Fibroblast of lung (primary cell): ENCODE measurements at regions not wholly inside any gene's neighbourhood (a gene's known extent, or its start where the extent isn't known, plus 50 kb on each side); places are given as distances from the start of the nearest gene placed in this dataset.

Experiments
- DNase-seq, 2 donors: peaks; one replicate each; pipeline versions ENCODE4 v3.0.0 to v3.0.0-alpha.2; 2010; ENCODE audit warnings: low read depth in 2 of 2
- H2AFZ ChIP-seq: 2 replicates; pipeline ENCODE4 v1.5.1; 2012; ENCODE audit warnings: low read length, control low read depth, inconsistent platforms
- H3K27ac ChIP-seq: 2 replicates; pipeline ENCODE4 v1.5.1; 2011; ENCODE audit warnings: low read length, control low read depth; ENCODE audit not compliant: insufficient read depth
- H3K27me3 ChIP-seq: 2 replicates; pipeline ENCODE4 v1.5.1; 2011; ENCODE audit warnings: mild to moderate bottlenecking, low read length; ENCODE audit not compliant: control insufficient read depth, insufficient read depth
- H3K36me3 ChIP-seq: 2 replicates; pipeline ENCODE4 v1.5.1; 2011; ENCODE audit warnings: low read length; ENCODE audit not compliant: control insufficient read depth, insufficient read depth
- H3K4me1 ChIP-seq: 2 replicates; pipeline ENCODE4 v1.5.1; 2011; ENCODE audit warnings: low read length; ENCODE audit not compliant: control insufficient read depth, insufficient read depth; ENCODE audit errors: extremely low read depth
- H3K4me2 ChIP-seq: 2 replicates; pipeline ENCODE4 v1.5.1; 2011; ENCODE audit warnings: low read length, control low read depth; ENCODE audit not compliant: insufficient read depth; ENCODE audit errors: extremely low read depth
- H3K4me3 ChIP-seq, 4 experiments: fragments of 200-600 bp in 1 of 4; sonication (generic) in 1 of 4; replicated peaks in 1 of 4; 2 replicates each; pipeline ENCODE4 v1.5.1; 2011 to 2016; ENCODE audit warnings: low read length in 4 of 4, low read depth in 3 of 4, mild to moderate bottlenecking in 3 of 4, control low read depth in 2 of 4, inconsistent platforms in 1 of 4, mixed read lengths in 1 of 4; ENCODE audit not compliant: insufficient read depth in 1 of 4; ENCODE audit errors: control extremely low read depth in 1 of 4
- H3K79me2 ChIP-seq: 2 replicates; pipeline ENCODE4 v1.5.1; 2012; ENCODE audit warnings: mild to moderate bottlenecking, low read length, inconsistent platforms; ENCODE audit not compliant: control insufficient read depth, insufficient read depth
- H3K9ac ChIP-seq: 2 replicates; pipeline ENCODE4 v1.5.1; 2011; ENCODE audit warnings: mild to moderate bottlenecking, low read length, control low read depth; ENCODE audit not compliant: insufficient read depth
- H3K9me3 ChIP-seq: 2 replicates; pipeline ENCODE4 v1.5.1; 2012; ENCODE audit warnings: low read depth, low read length; ENCODE audit not compliant: control insufficient read depth, insufficient read depth
- H4K20me1 ChIP-seq: 2 replicates; pipeline ENCODE4 v1.5.1; 2011; ENCODE audit warnings: low read length; ENCODE audit not compliant: control insufficient read depth, insufficient read depth; ENCODE audit errors: extremely low read depth
- CTCF ChIP-seq, 2 donors: IDR thresholded peaks in 1 of 2; conservative IDR thresholded peaks in 1 of 2; 1 replicate in 1 of 2; 2 replicates in 1 of 2; pipeline ENCODE4 v1.5.1; 2011 to 2012; ENCODE audit warnings: low read length in 2 of 2, control low read depth in 1 of 2, inconsistent platforms in 1 of 2, low read depth in 1 of 2, mild to moderate bottlenecking in 1 of 2
- EZH2 ChIP-seq: IDR thresholded peaks from 2 replicates; pipeline ENCODE4 v1.5.1; 2012; ENCODE audit warnings: low read length, control low read depth, mild to moderate bottlenecking; ENCODE audit errors: missing control alignments

DNA sequence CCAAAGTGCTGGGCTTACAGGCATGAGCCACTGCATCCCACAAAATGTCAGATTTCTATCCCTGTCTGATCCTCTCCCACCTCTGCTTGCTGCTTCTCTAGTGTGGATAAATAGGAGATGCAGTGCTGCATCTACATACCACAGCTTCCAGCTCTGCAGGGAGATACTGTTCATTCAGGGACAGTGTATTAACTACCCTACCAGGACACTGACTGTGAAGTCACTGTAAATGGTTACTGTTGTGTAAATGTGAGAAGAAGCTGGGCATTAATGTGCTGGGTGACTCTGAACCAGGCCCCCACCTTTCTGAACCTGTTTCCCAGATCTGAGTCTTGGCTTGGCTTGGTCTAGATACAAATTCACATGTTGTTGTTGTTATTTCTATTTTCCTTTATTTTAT lies 488.6 kb upstream of the SULF2 start:
- no peak overlapping the region for H3K27ac ChIP-seq
- H4K20me1 ChIP-seq: no peaks in the 10 kb centered on the region
- DNase-seq: no peak
- H3K36me3 ChIP-seq: no peaks in the 10 kb centered on the region
- H3K4me1 ChIP-seq: no peaks in the 10 kb centered on the region
- TF ChIP-seq CTCF (conservative IDR thresholded peaks at IDR 0.05 in 1 of 2, IDR thresholded peaks at IDR 0.05 in 1 of 2; ENCODE audit: low read depth in 1 of 2, low read length in 2 of 2) (no peak), EZH2 (no peak)
- no peak overlapping the region for H3K4me3 ChIP-seq
- H3K9ac ChIP-seq: no peak overlapping the region
- H3K4me2 ChIP-seq: no peak overlapping the region
- no peaks in the 10 kb centered on the region for H3K79me2 ChIP-seq
- H2AFZ ChIP-seq: no peak overlapping the region
- no peaks in the 10 kb centered on the region for H3K27me3 ChIP-seq
- no peaks in the 10 kb centered on the region for H3K9me3 ChIP-seq

DNA sequence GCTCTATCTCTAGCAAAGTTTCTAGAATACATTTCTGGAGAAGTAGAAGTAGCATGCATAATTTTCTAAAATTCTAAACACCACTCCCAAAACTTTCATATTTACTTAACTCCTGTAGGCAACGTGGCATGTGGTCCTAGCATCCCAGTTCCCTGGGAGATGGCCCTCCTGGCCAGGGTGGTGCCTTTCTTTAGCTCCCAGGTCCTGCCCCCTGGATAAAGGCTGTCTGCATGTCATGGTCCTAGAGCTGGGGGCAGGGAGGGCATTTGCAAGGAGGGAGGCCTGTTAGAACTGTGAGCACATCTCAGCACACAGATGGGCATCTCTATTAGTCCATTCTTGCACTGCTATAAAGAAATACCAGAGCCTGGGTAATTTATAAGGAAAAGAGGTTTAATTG lies 485.6 kb upstream of the SULF2 start:
- no peaks in the 10 kb centered on the region for H3K4me1 ChIP-seq
- no peaks in the 10 kb centered on the region for H3K36me3 ChIP-seq
- H3K27ac ChIP-seq: no peak overlapping the region
- no peak overlapping the region for H3K4me3 ChIP-seq
- H3K27me3 ChIP-seq: no peaks in the 10 kb centered on the region
- no peaks in the 10 kb centered on the region for H3K9me3 ChIP-seq
- no peaks in the 10 kb centered on the region for H3K79me2 ChIP-seq
- no peak for DNase-seq
- H4K20me1 ChIP-seq: no peaks in the 10 kb centered on the region
- no peak overlapping the region for H2AFZ ChIP-seq
- H3K4me2 ChIP-seq: no peak overlapping the region
- TF ChIP-seq CTCF (conservative IDR thresholded peaks at IDR 0.05 in 1 of 2, IDR thresholded peaks at IDR 0.05 in 1 of 2; ENCODE audit: low read depth in 1 of 2, low read length in 2 of 2) (no peak), EZH2 (no peak)
- no peak overlapping the region for H3K9ac ChIP-seq

- no peak for DNase-seq
- H3K9ac ChIP-seq: no peak overlapping the region
- H3K4me3 ChIP-seq: no peak overlapping the region
- no peak for TF ChIP-seq CTCF (conservative IDR thresholded peaks at IDR 0.05 in 1 of 2, IDR thresholded peaks at IDR 0.05 in 1 of 2; ENCODE audit: low read depth in 1 of 2, low read length in 2 of 2)
- TF ChIP-seq EZH2: no peak
- no peaks in the 10 kb centered on the region for H3K4me1 ChIP-seq
- H3K36me3 ChIP-seq: no peaks in the 10 kb centered on the region
- H3K27me3 ChIP-seq: no peaks in the 10 kb centered on the region
- H4K20me1 ChIP-seq: no peaks in the 10 kb centered on the region
- H3K4me2 ChIP-seq: no peak overlapping the region
- no peak overlapping the region for H2AFZ ChIP-seq
- H3K27ac ChIP-seq: no peak overlapping the region
- no peaks in the 10 kb centered on the region for H3K79me2 ChIP-seq
- H3K9me3 ChIP-seq: no peaks in the 10 kb centered on the region
Observed at GRCh38 chr20:48267860-48268633, 482.8 kb upstream of the SULF2 start.
